MM.1S (cell line): ENCODE measurements at regions not wholly inside any gene's neighbourhood (a gene's known extent, or its start where the extent isn't known, plus 50 kb on each side); places are given as distances from the start of the nearest gene placed in this dataset.

ENCODE experiments used
- DNase-seq: peaks from one replicate; pipeline ENCODE4 v3.0.0-alpha.2; 2015
- H2AFZ ChIP-seq: fragments of 300-600 bp; sonication (generic); 2 replicates; pipeline ENCODE4 v1.6.0; 2016; ENCODE audit warnings: antibody characterized with exemption, low read length
- H3F3A ChIP-seq: fragments of 300-600 bp; sonication (generic); 2 replicates; pipeline ENCODE4 v1.6.1; 2016; ENCODE audit warnings: mild to moderate bottlenecking, antibody characterized with exemption, low read length, moderate library complexity, mixed read lengths; ENCODE audit not compliant: insufficient read depth
- H3K27ac ChIP-seq: fragments of 300-600 bp; sonication (generic); 2 replicates; pipeline ENCODE4 v1.5.1; 2016; ENCODE audit warnings: mild to moderate bottlenecking, low read length
- H3K27me3 ChIP-seq: fragments of 300-600 bp; sonication (generic); replicated peaks from 2 replicates; pipeline ENCODE4 v1.6.0; 2016; ENCODE audit warnings: low read length; ENCODE audit not compliant: insufficient read depth
- H3K36me3 ChIP-seq: fragments of 300-600 bp; sonication (generic); replicated peaks from 2 replicates; pipeline ENCODE4 v1.6.1; 2016; ENCODE audit warnings: mild to moderate bottlenecking, low read length, mixed read lengths; ENCODE audit not compliant: insufficient read depth
- H3K4me1 ChIP-seq: fragments of 300-600 bp; sonication (generic); 2 replicates; pipeline ENCODE4 v1.6.1; 2016; ENCODE audit warnings: low read length, mixed read lengths
- H3K4me2 ChIP-seq: fragments of 300-600 bp; sonication (generic); 2 replicates; pipeline ENCODE4 v1.6.0; 2016; ENCODE audit warnings: low read depth, low read length
- H3K4me3 ChIP-seq: fragments of 300-600 bp; sonication (generic); 2 replicates; pipeline ENCODE4 v1.5.1; 2016; ENCODE audit warnings: low read length, mixed read lengths
- H3K79me2 ChIP-seq: fragments of 300-600 bp; sonication (generic); 2 replicates; pipeline ENCODE4 v1.6.1; 2016; ENCODE audit warnings: mixed run types, low read length, mixed read lengths
- H3K9ac ChIP-seq: fragments of 300-600 bp; sonication (generic); 2 replicates; pipeline ENCODE4 v1.6.1; 2016; ENCODE audit warnings: low read length, mixed read lengths
- H3K9me2 ChIP-seq: fragments of 300-600 bp; sonication (generic); replicated peaks from 2 replicates; pipeline ENCODE4 v1.6.1; 2016; ENCODE audit warnings: mild to moderate bottlenecking, low read length, mixed read lengths; ENCODE audit not compliant: insufficient read depth
- H3K9me3 ChIP-seq: fragments of 300-600 bp; sonication (generic); replicated peaks from 2 replicates; pipeline ENCODE4 v1.6.1; 2016; ENCODE audit warnings: mild to moderate bottlenecking, low read length, mixed read lengths; ENCODE audit not compliant: insufficient read depth
- H4K20me1 ChIP-seq: fragments of 300-600 bp; sonication (generic); 2 replicates; pipeline ENCODE4 v1.6.1; 2016; ENCODE audit warnings: mild to moderate bottlenecking, low read length, moderate library complexity, mixed read lengths; ENCODE audit not compliant: insufficient read depth
- EZH2 ChIP-seq: fragments of 300-600 bp; sonication (generic); optimal IDR thresholded peaks from 2 replicates; pipeline ENCODE3; 2017; ENCODE audit warnings: low read depth, mild to moderate bottlenecking, antibody characterized with exemption, low read length, mixed read lengths
- EZH2phosphoT487 ChIP-seq: fragments of 300-600 bp; sonication (generic); IDR thresholded peaks from 2 replicates; pipeline ENCODE4 v1.6.1; 2018; ENCODE audit warnings: antibody characterized with exemption, low read length
- TF ChIP-seq, protein P1 (sequence below): fragments of 300-600 bp; sonication (generic); IDR thresholded peaks from 2 replicates; pipeline ENCODE4 v1.5.1; 2016; ENCODE audit warnings: antibody characterized with exemption, low read length, mixed read lengths

DNA sequence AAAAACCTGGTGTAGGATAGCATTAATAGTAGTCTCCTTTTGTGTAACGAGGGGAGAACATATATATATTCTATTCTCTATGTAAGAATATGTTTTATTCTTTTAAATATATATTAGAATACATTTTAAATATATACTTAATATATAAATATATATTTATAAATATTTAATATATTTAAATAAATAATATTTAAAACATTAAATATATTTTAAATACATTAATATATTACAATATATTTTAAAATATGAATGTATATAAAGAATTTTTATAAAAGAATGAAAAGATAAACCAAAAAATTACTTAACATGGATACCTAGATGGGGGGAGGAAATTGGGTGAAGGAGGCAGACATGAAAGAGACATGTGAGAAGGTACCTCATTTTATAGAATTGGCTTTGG, 53.0 kb upstream of the ZNF831 start:
- Histone ChIP-seq H3K4me1 (no peaks in the 10 kb centered on the region), H3F3A (no peaks in the 10 kb centered on the region), H2AFZ (no peak overlapping the region), H4K20me1 (no peaks in the 10 kb centered on the region), H3K9me2 (no peaks in the 10 kb centered on the region), H3K27ac (no peak overlapping the region), H3K9me3 (no peaks in the 10 kb centered on the region), H3K79me2 (no peaks in the 10 kb centered on the region), H3K9ac (no peak overlapping the region), H3K4me2 (no peak overlapping the region), H3K4me3 (no peak overlapping the region), H3K36me3 (no peaks in the 10 kb centered on the region), H3K27me3 (peaks cover 71% of the 10 kb centered on the region)
- DNase-seq, result no peak
- TF ChIP-seq, protein P1, sequence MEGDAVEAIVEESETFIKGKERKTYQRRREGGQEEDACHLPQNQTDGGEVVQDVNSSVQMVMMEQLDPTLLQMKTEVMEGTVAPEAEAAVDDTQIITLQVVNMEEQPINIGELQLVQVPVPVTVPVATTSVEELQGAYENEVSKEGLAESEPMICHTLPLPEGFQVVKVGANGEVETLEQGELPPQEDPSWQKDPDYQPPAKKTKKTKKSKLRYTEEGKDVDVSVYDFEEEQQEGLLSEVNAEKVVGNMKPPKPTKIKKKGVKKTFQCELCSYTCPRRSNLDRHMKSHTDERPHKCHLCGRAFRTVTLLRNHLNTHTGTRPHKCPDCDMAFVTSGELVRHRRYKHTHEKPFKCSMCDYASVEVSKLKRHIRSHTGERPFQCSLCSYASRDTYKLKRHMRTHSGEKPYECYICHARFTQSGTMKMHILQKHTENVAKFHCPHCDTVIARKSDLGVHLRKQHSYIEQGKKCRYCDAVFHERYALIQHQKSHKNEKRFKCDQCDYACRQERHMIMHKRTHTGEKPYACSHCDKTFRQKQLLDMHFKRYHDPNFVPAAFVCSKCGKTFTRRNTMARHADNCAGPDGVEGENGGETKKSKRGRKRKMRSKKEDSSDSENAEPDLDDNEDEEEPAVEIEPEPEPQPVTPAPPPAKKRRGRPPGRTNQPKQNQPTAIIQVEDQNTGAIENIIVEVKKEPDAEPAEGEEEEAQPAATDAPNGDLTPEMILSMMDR, result no peak
- TF ChIP-seq EZH2phosphoT487 (no peak), EZH2 (no peak)

DNA sequence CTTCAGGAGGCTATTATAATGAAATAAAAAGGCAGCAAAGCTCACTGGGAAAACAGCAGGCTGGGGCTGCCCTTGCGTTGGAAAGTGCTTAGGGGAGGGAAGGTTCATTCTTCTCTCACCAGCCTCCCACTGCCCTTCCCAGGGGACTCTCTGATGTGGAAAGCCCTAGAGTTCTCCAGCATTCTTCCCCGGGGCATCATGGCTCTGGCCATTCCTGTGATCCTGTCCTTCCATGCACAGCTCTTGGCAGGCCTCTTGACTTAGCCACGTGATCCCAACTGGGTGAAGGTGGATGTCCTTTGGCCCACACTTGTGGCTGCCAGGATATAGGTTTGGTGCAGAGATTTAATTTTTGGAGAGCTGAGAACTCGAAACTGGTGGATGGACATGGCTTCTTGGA, 58.0 kb upstream of the ZNF831 start:
- Histone ChIP-seq H3K4me1 (no peaks in the 10 kb centered on the region), H3F3A (no peaks in the 10 kb centered on the region), H3K79me2 (no peaks in the 10 kb centered on the region), H3K9ac (no peak overlapping the region), H3K9me3 (no peaks in the 10 kb centered on the region), H2AFZ (no peak overlapping the region), H4K20me1 (no peaks in the 10 kb centered on the region), H3K27me3 (peaks cover 92% of the 10 kb centered on the region), H3K4me3 (no peak overlapping the region), H3K27ac (no peak overlapping the region), H3K36me3 (no peaks in the 10 kb centered on the region), H3K4me2 (no peak overlapping the region), H3K9me2 (no peaks in the 10 kb centered on the region)
- TF ChIP-seq, protein P1, result no peak
- TF ChIP-seq EZH2 (no peak), EZH2phosphoT487 (no peak)
- DNase-seq, result no peak

DNA sequence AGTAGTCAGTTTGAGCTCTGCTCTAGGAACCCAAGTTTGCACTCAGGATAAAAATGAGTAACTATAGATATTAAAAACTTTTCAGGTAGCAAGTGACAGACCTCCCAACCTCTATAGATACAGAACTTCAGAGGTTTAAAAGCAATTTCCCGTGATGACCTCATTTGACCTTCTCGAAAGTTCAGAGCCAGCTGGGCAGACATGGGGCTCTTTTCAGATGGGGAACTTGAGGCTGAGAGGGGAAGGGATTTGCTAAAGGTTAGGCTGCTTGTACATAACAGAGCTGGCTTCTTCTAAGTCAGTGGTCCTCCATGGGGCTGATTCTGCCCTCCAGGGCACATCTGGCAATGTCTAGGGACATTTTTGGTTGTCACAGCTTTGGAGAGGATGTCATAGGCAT, 58.8 kb upstream of the ZNF831 start:
- TF ChIP-seq EZH2, result no peak
- TF ChIP-seq, protein P1, result no peak
- TF ChIP-seq EZH2phosphoT487, result no peak
- H3F3A ChIP-seq, result no peaks in the 10 kb centered on the region
- no peaks in the 10 kb centered on the region for H3K36me3 ChIP-seq
- no peaks in the 10 kb centered on the region for H3K9me3 ChIP-seq
- H4K20me1 ChIP-seq, result no peaks in the 10 kb centered on the region
- no peaks in the 10 kb centered on the region for H3K9me2 ChIP-seq
- no peak for DNase-seq
- no peak overlapping the region for H3K27ac ChIP-seq
- peaks cover 87% of the 10 kb centered on the region for H3K27me3 ChIP-seq
- H3K9ac ChIP-seq, result no peak overlapping the region
- no peak overlapping the region for H2AFZ ChIP-seq
- H3K79me2 ChIP-seq, result no peaks in the 10 kb centered on the region
- H3K4me1 ChIP-seq, result no peaks in the 10 kb centered on the region
- no peak overlapping the region for H3K4me3 ChIP-seq
- no peak overlapping the region for H3K4me2 ChIP-seq
